Activated gamma-delta T cell treated with anti-CD3 and anti-CD28 coated beads, Interleukin-2, amount 50 U/mL, for 16 hours (primary cell): ENCODE measurements at regions not wholly inside any gene's neighbourhood (a gene's known extent, or its start where the extent isn't known, plus 50 kb on each side); places are given as distances from the start of the nearest gene placed in this dataset.
"Not testable (repeated sequence)": the region's sequence is repeated elsewhere in the genome, so short reads cannot be mapped to it uniquely, and the experiment has no call there.

Source experiments
- DNase-seq: peaks from one replicate; pipeline ENCODE4 v3.0.0-alpha.2; 2020; ENCODE audit warnings: low read depth

GRCh38 chr5:34447424-34447823, 208.7 kb upstream of the RAI14 start:
- no peak for DNase-seq

GRCh38 chr5:34449639-34450038, 206.5 kb upstream of the RAI14 start:
- DNase-seq, result no peak

GRCh38 chr5:34450338-34450737, 205.8 kb upstream of the RAI14 start:
- no peak for DNase-seq

GRCh38 chr5:34452170-34452828, 203.8 kb upstream of the RAI14 start:
- no peak for DNase-seq

GRCh38 chr5:34455098-34455497, 201.0 kb upstream of the RAI14 start:
- DNase-seq, result no peak

- DNase-seq, result no peak
Observed at GRCh38 chr5:34459908-34460307, 196.2 kb upstream of the RAI14 start.

GRCh38 chr5:34460496-34460895, 195.6 kb upstream of the RAI14 start:
- DNase-seq, result no peak

GRCh38 chr5:34464829-34465228, 191.3 kb upstream of the RAI14 start:
- no peak for DNase-seq

GRCh38 chr5:34465301-34465700, 190.8 kb upstream of the RAI14 start:
- DNase-seq, result peak; percentile 2

GRCh38 chr5:34466519-34467388, 189.4 kb upstream of the RAI14 start:
- not testable (repeated sequence) for DNase-seq

GRCh38 chr5:34467436-34467835, 188.7 kb upstream of the RAI14 start:
- DNase-seq, result no peak

GRCh38 chr5:34467984-34468383, 188.1 kb upstream of the RAI14 start:
- not testable (repeated sequence) for DNase-seq

GRCh38 chr5:34469971-34470370, 186.2 kb upstream of the RAI14 start:
- DNase-seq, result no peak

GRCh38 chr5:34474573-34475021, 181.5 kb upstream of the RAI14 start:
- no peak for DNase-seq

GRCh38 chr5:34475249-34475966, 180.7 kb upstream of the RAI14 start:
- DNase-seq, result no peak

- DNase-seq, result no peak
Observed at GRCh38 chr5:34476941-34477565, 179.1 kb upstream of the RAI14 start.

- no peak for DNase-seq
Observed at GRCh38 chr5:34480810-34481528, 175.2 kb upstream of the RAI14 start.

GRCh38 chr5:34483442-34484033, 172.6 kb upstream of the RAI14 start:
- DNase-seq, result no peak

GRCh38 chr5:34484216-34484920, 171.8 kb upstream of the RAI14 start:
- no peak for DNase-seq

- DNase-seq, result no peak
Observed at GRCh38 chr5:34485768-34486030, 170.4 kb upstream of the RAI14 start.
